A549 (cell line): ENCODE measurements at regions not wholly inside any gene's neighbourhood (a gene's known extent, or its start where the extent isn't known, plus 50 kb on each side); places are given as distances from the start of the nearest gene placed in this dataset.

Experiments used
- ATAC-seq, 2 experiments: fragments of 200-7000 bp in 1 of 2; fragments of >200 bp in 1 of 2; cut with Nextera tagmentation in 1 of 2; cut with Tn5 transposase in 1 of 2; 3 replicates each; pipeline versions ENCODE4 v1.8.0 to v1.9.1; 2018 to 2020; ENCODE audit warnings: mild to moderate bottlenecking in 1 of 2, moderate library complexity in 1 of 2
- CTCF ChIA-PET: fragments of 300-600 bp; sonication (Branson Sonifier 250); formaldehyde crosslinking; extraction: SDS; loops from one replicate; lab custom pipeline; 2021; ENCODE audit warnings: antibody characterized with exemption, inconsistent platforms; lab: Yijun Ruan, JAX
- POLR2A ChIA-PET: fragments of 350-600 bp; formaldehyde crosslinking; extraction: SDS; loops from one replicate; lab custom pipeline; 2021; ENCODE audit warnings: antibody characterized with exemption, inconsistent platforms; lab: Yijun Ruan, JAX
- DNase-seq, 2 experiments: peaks; one replicate each; pipeline versions ENCODE4 v3.0.0 to v3.0.0-alpha.2; 2011 to 2016; ENCODE audit warnings: low read depth in 1 of 2, low spot score in 1 of 2
- FAIRE-seq: peaks from 2 replicates; lab custom pipeline; 2011; peaks lifted over from hg19 to GRCh38; lab: Jason Lieb, UNC
- H3K27ac ChIP-seq, 2 experiments: fragments of >200 bp; sonication (Bioruptor Twin); formaldehyde crosslinking; 3 replicates each; pipeline ENCODE4 v1.5.1; 2016 to 2017
- H3K4me1 ChIP-seq: fragments of >200 bp; sonication (Bioruptor Twin); formaldehyde crosslinking; 3 replicates; pipeline ENCODE4 v1.6.1; 2016
- H3K4me2 ChIP-seq: fragments of >200 bp; sonication (Bioruptor Twin); formaldehyde crosslinking; 3 replicates; pipeline ENCODE4 v1.6.1; 2016
- H3K4me3 ChIP-seq: fragments of >200 bp; sonication (Bioruptor Twin); formaldehyde crosslinking; 3 replicates; pipeline ENCODE4 v1.5.1; 2016
- H3K9me3 ChIP-seq: fragments of >200 bp; sonication (Bioruptor Twin); formaldehyde crosslinking; 3 replicates; pipeline ENCODE4 v1.6.1; 2016
- BHLHE40 ChIP-seq: IDR thresholded peaks from 2 replicates; pipeline ENCODE4 v1.6.1; 2012; ENCODE audit warnings: low read depth, low read length, inconsistent platforms
- CHD4 ChIP-seq: fragments of 200-600 bp; sonication (generic); IDR thresholded peaks from 2 replicates; pipeline ENCODE4 v1.6.1; 2016; ENCODE audit warnings: antibody characterized with exemption, mild to moderate bottlenecking, borderline replicate concordance
- EHF ChIP-seq: fragments of 250-450 bp; sonication (Bioruptor Pico); IDR thresholded peaks from 2 replicates; pipeline ENCODE4 v1.5.0; 2020; ENCODE audit warnings: mild to moderate bottlenecking
- EHMT2 ChIP-seq: fragments of 200-600 bp; sonication (generic); IDR thresholded peaks from 2 replicates; pipeline ENCODE4 v1.6.1; 2016; ENCODE audit warnings: antibody characterized with exemption, low read depth, mild to moderate bottlenecking, moderate library complexity
- EP300 ChIP-seq, 2 experiments: fragments of >200 bp; sonication (Bioruptor Twin); formaldehyde crosslinking; IDR thresholded peaks; 2 replicates in 1 of 2; 3 replicates in 1 of 2; pipeline ENCODE4 v1.6.1; 2016 to 2017
- FOSB ChIP-seq: fragments of 250-450 bp; sonication (Bioruptor Pico); IDR thresholded peaks from 2 replicates; pipeline ENCODE4 v1.5.0; 2020; ENCODE audit warnings: mild to moderate bottlenecking, moderate library complexity
- GATA3 ChIP-seq: IDR thresholded peaks from 2 replicates; pipeline ENCODE4 v1.6.1; 2012; ENCODE audit warnings: borderline replicate concordance
- HEYL ChIP-seq: fragments of 250-450 bp; sonication (Bioruptor Pico); IDR thresholded peaks from 2 replicates; pipeline ENCODE4 v1.8.0; 2021; ENCODE audit warnings: mild to moderate bottlenecking, moderate library complexity
- HOXB5 ChIP-seq: fragments of 250-450 bp; sonication (Bioruptor Pico); IDR thresholded peaks from 2 replicates; pipeline ENCODE4 v1.5.0; 2020; ENCODE audit warnings: mild to moderate bottlenecking, moderate library complexity
- JUNB ChIP-seq: fragments of >200 bp; sonication (Bioruptor Twin); formaldehyde crosslinking; IDR thresholded peaks from 2 replicates; pipeline ENCODE4 v1.6.1; 2016
- KDM1A ChIP-seq: fragments of 200-600 bp; sonication (generic); IDR thresholded peaks from 2 replicates; pipeline ENCODE4 v1.6.1; 2016; ENCODE audit warnings: low read depth, mild to moderate bottlenecking
- MYC ChIP-seq: IDR thresholded peaks from 2 replicates; pipeline ENCODE4 v1.6.1; 2012; ENCODE audit warnings: mild to moderate bottlenecking, inconsistent platforms, low read length, improper control_type of control experiment, borderline replicate concordance
- NFE2L2 ChIP-seq: fragments of 150-350 bp; conservative IDR thresholded peaks from 2 replicates; pipeline ENCODE4 v1.6.1; 2014; ENCODE audit warnings: low read length
- RAD21 ChIP-seq, 2 experiments: fragments of >200 bp in 1 of 2; sonication (Bioruptor Twin) in 1 of 2; formaldehyde crosslinking in 1 of 2; IDR thresholded peaks in 1 of 2; conservative IDR thresholded peaks in 1 of 2; 2 replicates in 1 of 2; 3 replicates in 1 of 2; pipeline ENCODE4 v1.6.1; 2012 to 2018; ENCODE audit warnings: inconsistent platforms in 1 of 2
- RCOR1 ChIP-seq: fragments of 150-350 bp; IDR thresholded peaks from 2 replicates; pipeline ENCODE4 v1.6.1; 2014; ENCODE audit warnings: antibody characterized with exemption, low read length, low read depth
- SMC3 ChIP-seq: fragments of >200 bp; sonication (Bioruptor Twin); formaldehyde crosslinking; IDR thresholded peaks from 3 replicates; pipeline ENCODE4 v1.6.1; 2018; ENCODE audit warnings: inconsistent platforms
- SREBF2 ChIP-seq: fragments of 450-650 bp; IDR thresholded peaks from 2 replicates; pipeline ENCODE4 v1.6.1; 2014; ENCODE audit warnings: mild to moderate bottlenecking, moderate library complexity
- TFCP2L1 ChIP-seq: fragments of 250-450 bp; sonication (Bioruptor Pico); IDR thresholded peaks from 2 replicates; pipeline ENCODE4 v1.5.0; 2021; ENCODE audit warnings: mild to moderate bottlenecking
- ZNF302 ChIP-seq: fragments of 250-450 bp; sonication (Bioruptor Pico); IDR thresholded peaks from 2 replicates; pipeline ENCODE4 v1.9.0; 2021; ENCODE audit warnings: inconsistent platforms, mild to moderate bottlenecking, moderate library complexity
- WGBS: methylation state at CpG from one replicate; pipeline ENCODE4 v1.1.6; 2017; ENCODE audit errors: missing lambda C conversion rate; 5-methylcytosine and 5-hydroxymethylcytosine counted together
- TF ChIP-seq, protein P1 (sequence below): fragments of 150-350 bp; IDR thresholded peaks from 2 replicates; pipeline ENCODE4 v1.6.1; 2014; ENCODE audit warnings: low read depth, mild to moderate bottlenecking, low read length
- TF ChIP-seq, protein P2 (sequence below): fragments of >200 bp; sonication (Bioruptor Twin); formaldehyde crosslinking; IDR thresholded peaks from 3 replicates; pipeline ENCODE4 v1.6.1; 2016
- TF ChIP-seq, protein P3 (sequence below): fragments of >200 bp; sonication (Bioruptor Twin); formaldehyde crosslinking; IDR thresholded peaks from 2 replicates; pipeline ENCODE4 v1.6.1; 2016
- TF ChIP-seq, protein P4 (sequence below): IDR thresholded peaks from 2 replicates; pipeline ENCODE4 v1.6.1; 2012
- TF ChIP-seq, protein P5 (sequence below): fragments of 250-450 bp; sonication (Bioruptor Pico); IDR thresholded peaks from 2 replicates; pipeline ENCODE4 v1.5.0; 2020; ENCODE audit warnings: low read depth, mild to moderate bottlenecking, moderate library complexity
- TF ChIP-seq, protein P6 (sequence below): fragments of >200 bp; sonication (Bioruptor Twin); formaldehyde crosslinking; IDR thresholded peaks from 3 replicates; pipeline ENCODE4 v1.5.1; 2016
- TF ChIP-seq, protein P7 (sequence below): IDR thresholded peaks from 2 replicates; pipeline ENCODE4 v1.6.1; 2012

DNA sequence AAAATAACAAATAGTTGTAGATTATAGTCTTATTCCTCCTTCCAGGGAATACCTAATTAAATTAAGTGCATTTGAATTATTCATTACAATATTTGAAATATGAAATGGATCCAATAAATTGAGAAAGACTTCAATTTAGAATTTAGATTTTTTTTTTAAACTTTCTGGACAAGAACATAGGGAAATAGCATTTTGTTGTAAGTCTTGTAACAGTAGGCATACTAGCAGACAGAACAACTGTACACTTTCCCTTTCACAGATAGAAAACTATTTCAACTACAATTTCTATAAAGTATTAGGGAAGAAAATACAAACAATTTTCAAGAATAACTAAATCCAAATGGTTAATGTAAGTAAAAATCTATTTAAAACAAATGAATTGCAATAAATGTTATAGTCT is 577.5 kb downstream of the USP25 start:
- FAIRE-seq, result no peak
- H3K4me2 ChIP-seq, result no peak overlapping the region

DNA sequence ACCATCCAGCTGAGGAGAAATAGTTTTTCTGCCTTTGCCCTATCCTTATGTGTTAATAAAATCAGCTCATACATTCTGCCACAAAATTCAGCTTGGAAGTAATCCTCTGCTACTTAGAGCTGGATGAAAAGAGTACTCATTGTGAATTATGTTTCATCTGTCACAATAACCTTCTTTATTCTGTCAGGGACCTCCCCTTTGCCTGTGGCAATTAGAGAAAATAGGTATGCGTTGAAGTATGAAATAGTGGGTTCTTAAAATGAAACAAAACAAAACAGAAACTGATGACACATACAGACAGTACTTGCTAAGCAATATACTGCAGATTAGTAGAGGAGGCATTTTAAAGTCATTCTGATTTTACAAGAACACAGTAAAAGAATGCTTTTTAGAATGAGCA is 578.5 kb downstream of the USP25 start:
- TF ChIP-seq CHD4 (no peak), RAD21 (conservative IDR thresholded peaks at IDR 0.05 in 1 of 2, IDR thresholded peaks at IDR 0.05 in 1 of 2) (no peak), FOSB (CRISPR knock-in tag) (no peak), EP300 (IDR thresholded peaks at IDR 0.05) (no peak), GATA3 (no peak), KDM1A (no peak), HOXB5 (CRISPR knock-in tag) (no peak), NFE2L2 (no peak)
- TF ChIP-seq, protein P1, sequence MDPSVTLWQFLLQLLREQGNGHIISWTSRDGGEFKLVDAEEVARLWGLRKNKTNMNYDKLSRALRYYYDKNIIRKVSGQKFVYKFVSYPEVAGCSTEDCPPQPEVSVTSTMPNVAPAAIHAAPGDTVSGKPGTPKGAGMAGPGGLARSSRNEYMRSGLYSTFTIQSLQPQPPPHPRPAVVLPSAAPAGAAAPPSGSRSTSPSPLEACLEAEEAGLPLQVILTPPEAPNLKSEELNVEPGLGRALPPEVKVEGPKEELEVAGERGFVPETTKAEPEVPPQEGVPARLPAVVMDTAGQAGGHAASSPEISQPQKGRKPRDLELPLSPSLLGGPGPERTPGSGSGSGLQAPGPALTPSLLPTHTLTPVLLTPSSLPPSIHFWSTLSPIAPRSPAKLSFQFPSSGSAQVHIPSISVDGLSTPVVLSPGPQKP, result no peak
- Histone ChIP-seq H3K4me3 (no peak overlapping the region), H3K27ac (no peak overlapping the region), H3K9me3 (no peaks in the 10 kb centered on the region), H3K4me2 (no peak overlapping the region), H3K4me1 (no peaks in the 10 kb centered on the region)
- ATAC-seq (no peak), DNase-seq (no peak), FAIRE-seq (no peak)
- CTCF ChIA-PET, result no interaction called here
- POLR2A ChIA-PET, result no interaction called here
- 51% methylated on average over 1 of the region's 1 CpG for WGBS

More for the DNA sequence above, 577.5 kb downstream of the USP25 start:
- peaks cover 5% of the 10 kb centered on the region; the same call in 1 of the 3 replicates for H3K4me1 ChIP-seq
- TF ChIP-seq MYC (no peak), BHLHE40 (no peak), SMC3 (no peak), RCOR1 (no peak), JUNB (no peak), ZNF302 (no peak), EHMT2 (no peak), TFCP2L1 (CRISPR knock-in tag) (no peak), GATA3 (no peak), EHF (CRISPR knock-in tag) (no peak), EP300 (IDR thresholded peaks at IDR 0.05) (no peak), HEYL (CRISPR knock-in tag) (no peak), SREBF2 (no peak)
- TF ChIP-seq, protein P2, sequence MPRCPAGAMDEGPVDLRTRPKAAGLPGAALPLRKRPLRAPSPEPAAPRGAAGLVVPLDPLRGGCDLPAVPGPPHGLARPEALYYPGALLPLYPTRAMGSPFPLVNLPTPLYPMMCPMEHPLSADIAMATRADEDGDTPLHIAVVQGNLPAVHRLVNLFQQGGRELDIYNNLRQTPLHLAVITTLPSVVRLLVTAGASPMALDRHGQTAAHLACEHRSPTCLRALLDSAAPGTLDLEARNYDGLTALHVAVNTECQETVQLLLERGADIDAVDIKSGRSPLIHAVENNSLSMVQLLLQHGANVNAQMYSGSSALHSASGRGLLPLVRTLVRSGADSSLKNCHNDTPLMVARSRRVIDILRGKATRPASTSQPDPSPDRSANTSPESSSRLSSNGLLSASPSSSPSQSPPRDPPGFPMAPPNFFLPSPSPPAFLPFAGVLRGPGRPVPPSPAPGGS, result no peak
- TF ChIP-seq, protein P3, sequence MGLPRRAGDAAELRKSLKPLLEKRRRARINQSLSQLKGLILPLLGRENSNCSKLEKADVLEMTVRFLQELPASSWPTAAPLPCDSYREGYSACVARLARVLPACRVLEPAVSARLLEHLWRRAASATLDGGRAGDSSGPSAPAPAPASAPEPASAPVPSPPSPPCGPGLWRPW, result no peak
- TF ChIP-seq, protein P4, sequence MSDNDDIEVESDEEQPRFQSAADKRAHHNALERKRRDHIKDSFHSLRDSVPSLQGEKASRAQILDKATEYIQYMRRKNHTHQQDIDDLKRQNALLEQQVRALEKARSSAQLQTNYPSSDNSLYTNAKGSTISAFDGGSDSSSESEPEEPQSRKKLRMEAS, result no peak
- TF ChIP-seq, protein P5, sequence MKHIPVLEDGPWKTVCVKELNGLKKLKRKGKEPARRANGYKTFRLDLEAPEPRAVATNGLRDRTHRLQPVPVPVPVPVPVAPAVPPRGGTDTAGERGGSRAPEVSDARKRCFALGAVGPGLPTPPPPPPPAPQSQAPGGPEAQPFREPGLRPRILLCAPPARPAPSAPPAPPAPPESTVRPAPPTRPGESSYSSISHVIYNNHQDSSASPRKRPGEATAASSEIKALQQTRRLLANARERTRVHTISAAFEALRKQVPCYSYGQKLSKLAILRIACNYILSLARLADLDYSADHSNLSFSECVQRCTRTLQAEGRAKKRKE (CRISPR knock-in tag), result no peak
- TF ChIP-seq, protein P6, sequence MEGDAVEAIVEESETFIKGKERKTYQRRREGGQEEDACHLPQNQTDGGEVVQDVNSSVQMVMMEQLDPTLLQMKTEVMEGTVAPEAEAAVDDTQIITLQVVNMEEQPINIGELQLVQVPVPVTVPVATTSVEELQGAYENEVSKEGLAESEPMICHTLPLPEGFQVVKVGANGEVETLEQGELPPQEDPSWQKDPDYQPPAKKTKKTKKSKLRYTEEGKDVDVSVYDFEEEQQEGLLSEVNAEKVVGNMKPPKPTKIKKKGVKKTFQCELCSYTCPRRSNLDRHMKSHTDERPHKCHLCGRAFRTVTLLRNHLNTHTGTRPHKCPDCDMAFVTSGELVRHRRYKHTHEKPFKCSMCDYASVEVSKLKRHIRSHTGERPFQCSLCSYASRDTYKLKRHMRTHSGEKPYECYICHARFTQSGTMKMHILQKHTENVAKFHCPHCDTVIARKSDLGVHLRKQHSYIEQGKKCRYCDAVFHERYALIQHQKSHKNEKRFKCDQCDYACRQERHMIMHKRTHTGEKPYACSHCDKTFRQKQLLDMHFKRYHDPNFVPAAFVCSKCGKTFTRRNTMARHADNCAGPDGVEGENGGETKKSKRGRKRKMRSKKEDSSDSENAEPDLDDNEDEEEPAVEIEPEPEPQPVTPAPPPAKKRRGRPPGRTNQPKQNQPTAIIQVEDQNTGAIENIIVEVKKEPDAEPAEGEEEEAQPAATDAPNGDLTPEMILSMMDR, result no peak
- TF ChIP-seq, protein P7, sequence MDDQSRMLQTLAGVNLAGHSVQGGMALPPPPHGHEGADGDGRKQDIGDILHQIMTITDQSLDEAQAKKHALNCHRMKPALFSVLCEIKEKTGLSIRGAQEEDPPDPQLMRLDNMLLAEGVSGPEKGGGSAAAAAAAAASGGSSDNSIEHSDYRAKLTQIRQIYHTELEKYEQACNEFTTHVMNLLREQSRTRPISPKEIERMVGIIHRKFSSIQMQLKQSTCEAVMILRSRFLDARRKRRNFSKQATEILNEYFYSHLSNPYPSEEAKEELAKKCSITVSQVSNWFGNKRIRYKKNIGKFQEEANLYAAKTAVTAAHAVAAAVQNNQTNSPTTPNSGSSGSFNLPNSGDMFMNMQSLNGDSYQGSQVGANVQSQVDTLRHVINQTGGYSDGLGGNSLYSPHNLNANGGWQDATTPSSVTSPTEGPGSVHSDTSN, result no peak
- TF ChIP-seq, all 56 proteins: peak for 0
- no peak for DNase-seq
- ChIA-PET CTCF (no interaction called here), POLR2A (no interaction called here)
- Histone ChIP-seq H3K4me3 (no peak overlapping the region), H3K27ac (no peak overlapping the region), H3K9me3 (no peaks in the 10 kb centered on the region)
- no peak for ATAC-seq
